Lower leg skin (tissue), 3 donors: ENCODE measurements at regions not wholly inside any gene's neighbourhood (a gene's known extent, or its start where the extent isn't known, plus 50 kb on each side); places are given as distances from the start of the nearest gene placed in this dataset.

Experiments used
- CTCF ChIP-seq, 3 donors: fragments of 450-650 bp; IDR thresholded peaks; one replicate each; pipeline ENCODE4 v1.5.1; 2016; ENCODE audit warnings: antibody characterized with exemption in 3 of 3, mild to moderate bottlenecking in 3 of 3, moderate library complexity in 2 of 3
- POLR2A ChIP-seq, 2 donors: fragments of 450-650 bp; IDR thresholded peaks; one replicate each; pipeline ENCODE4 v1.6.1; 2016 to 2017; ENCODE audit warnings: antibody characterized with exemption in 2 of 2, mild to moderate bottlenecking in 1 of 2, moderate library complexity in 1 of 2

GRCh38 chr3:147328711-147329110, 77.6 kb downstream of the ZIC4 start:
- TF ChIP-seq CTCF (IDR thresholded peaks at IDR 0.05) (no peak), POLR2A (IDR thresholded peaks at IDR 0.05) (no peak)
